Colonic mucosa (tissue), 4 donors: ENCODE measurements at regions not wholly inside any gene's neighbourhood (a gene's known extent, or its start where the extent isn't known, plus 50 kb on each side); places are given as distances from the start of the nearest gene placed in this dataset.

Experiments used
- DNase-seq: peaks from one replicate; pipeline ENCODE4 v3.0.0-alpha.2; 2020
- H3K27ac ChIP-seq: fragments of 200-600 bp; one replicate; pipeline ENCODE4 v1.8.0; 2021
- H3K27me3 ChIP-seq: fragments of 200-600 bp; one replicate; pipeline ENCODE4 v1.8.0; 2021
- H3K36me3 ChIP-seq: fragments of 200-600 bp; one replicate; pipeline ENCODE4 v1.8.0; 2021
- H3K4me1 ChIP-seq: fragments of 200-600 bp; one replicate; pipeline ENCODE4 v1.8.0; 2021; ENCODE audit warnings: mild to moderate bottlenecking
- H3K4me3 ChIP-seq: fragments of 200-600 bp; one replicate; pipeline ENCODE4 v1.8.0; 2021
- H3K9ac ChIP-seq, 2 donors: one replicate each; pipeline ENCODE4 v1.7.0; 2013; ENCODE audit warnings: control low read depth in 2 of 2, low read depth in 2 of 2, low read length in 2 of 2
- H3K9me3 ChIP-seq: fragments of 200-600 bp; one replicate; pipeline ENCODE4 v1.8.0; 2021
- CTCF ChIP-seq: fragments of 200-600 bp; IDR thresholded peaks from one replicate; pipeline ENCODE4 v1.8.0; 2022; ENCODE audit warnings: antibody characterized with exemption, mild to moderate bottlenecking
- intact Hi-C: fragments of 100-400 bp; cut with DNase I; formaldehyde crosslinking; loops from one replicate; pipeline ENCODE4 v1.14.1; 2022
- donor health status: healthy.
- donor health status: DM: no; HTN: no; CAD: no.
- donor health status: DM: no; HTN: no; CAD: no.

DNA sequence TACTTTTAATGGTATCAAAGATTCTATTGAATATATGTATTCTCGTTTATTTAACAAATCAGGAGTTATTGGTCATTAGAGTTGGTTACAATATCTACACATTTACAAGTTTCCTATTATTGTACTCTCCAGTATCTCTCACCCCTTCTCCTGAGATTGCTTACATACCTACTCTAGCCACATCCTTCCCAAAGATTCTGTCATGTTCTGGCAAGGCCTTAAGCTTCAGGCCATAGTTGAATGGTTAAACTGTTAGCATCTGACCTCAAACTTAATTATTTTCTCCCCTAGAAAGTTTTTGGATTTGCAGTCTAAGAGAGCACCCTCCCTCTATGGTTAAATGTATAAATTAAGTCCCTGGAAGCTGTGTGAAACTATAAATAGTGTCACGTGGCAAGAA lies 784.2 kb downstream of the GLUD2 start:
- Histone ChIP-seq H3K27ac (no peak overlapping the region), H3K4me3 (no peak overlapping the region), H3K27me3 (no peaks in the 10 kb centered on the region), H3K36me3 (no peaks in the 10 kb centered on the region), H3K9ac (no peak overlapping the region), H3K4me1 (no peaks in the 10 kb centered on the region), H3K9me3 (no peaks in the 10 kb centered on the region)
- TF ChIP-seq CTCF, result no peak
- no peak for DNase-seq
- intact Hi-C loops, result no loop called here

GRCh38 chrX:121832446-121832845 lies 785.0 kb downstream of the GLUD2 start:
- TF ChIP-seq CTCF, result no peak
- no peak overlapping the region for H3K4me3 ChIP-seq
- no peak overlapping the region for H3K27ac ChIP-seq
- intact Hi-C loops, result no loop called here
- no peak for DNase-seq
- no peaks in the 10 kb centered on the region for H3K9me3 ChIP-seq
- H3K27me3 ChIP-seq, result no peaks in the 10 kb centered on the region
- no peaks in the 10 kb centered on the region for H3K36me3 ChIP-seq
- no peak overlapping the region for H3K9ac ChIP-seq
- H3K4me1 ChIP-seq, result no peaks in the 10 kb centered on the region

GRCh38 chrX:121836000-121836399 lies 788.6 kb downstream of the GLUD2 start:
- intact Hi-C loops, result no loop called here
- Histone ChIP-seq H3K36me3 (no peaks in the 10 kb centered on the region), H3K9me3 (no peaks in the 10 kb centered on the region), H3K9ac (no peak overlapping the region), H3K27me3 (no peaks in the 10 kb centered on the region), H3K4me1 (no peaks in the 10 kb centered on the region), H3K27ac (no peak overlapping the region), H3K4me3 (no peak overlapping the region)
- no peak for TF ChIP-seq CTCF
- DNase-seq, result no peak

GRCh38 chrX:121851033-121851432 lies 803.6 kb downstream of the GLUD2 start:
- DNase-seq, result no peak
- TF ChIP-seq CTCF, result no peak
- Histone ChIP-seq H3K4me1 (no peaks in the 10 kb centered on the region), H3K9ac (no peak overlapping the region), H3K4me3 (no peak overlapping the region), H3K9me3 (no peaks in the 10 kb centered on the region), H3K27me3 (no peaks in the 10 kb centered on the region), H3K36me3 (no peaks in the 10 kb centered on the region), H3K27ac (no peak overlapping the region)
- intact Hi-C loops, result no loop called here

- no peak for TF ChIP-seq CTCF
- Histone ChIP-seq H3K4me3 (no peak overlapping the region), H3K9me3 (no peaks in the 10 kb centered on the region), H3K9ac (no peak overlapping the region), H3K4me1 (no peaks in the 10 kb centered on the region), H3K36me3 (no peaks in the 10 kb centered on the region), H3K27me3 (no peaks in the 10 kb centered on the region), H3K27ac (no peak overlapping the region)
- DNase-seq, result no peak
- intact Hi-C loops, result no loop called here
These were observed 806.6 kb downstream of the GLUD2 start for GRCh38 chrX:121853762-121854613.
